GM23248 (cell line): ENCODE measurements at regions not wholly inside any gene's neighbourhood (a gene's known extent, or its start where the extent isn't known, plus 50 kb on each side); places are given as distances from the start of the nearest gene placed in this dataset.

Experiments
- DNase-seq: peaks from one replicate; pipeline ENCODE4 v3.0.0-alpha.2; 2015
- H2AFZ ChIP-seq: fragments of 200-600 bp; sonication (generic); 2 replicates; pipeline ENCODE4 v1.6.1; 2016; ENCODE audit warnings: antibody characterized with exemption
- H3F3A ChIP-seq: fragments of 200-600 bp; sonication (generic); 2 replicates; pipeline ENCODE4 v1.6.1; 2016; ENCODE audit warnings: mild to moderate bottlenecking, antibody characterized with exemption, mixed run types; ENCODE audit not compliant: insufficient read depth
- H3K27ac ChIP-seq: fragments of 200-600 bp; sonication (generic); 2 replicates; pipeline ENCODE4 v1.5.1; 2016; ENCODE audit warnings: mild to moderate bottlenecking
- H3K27me3 ChIP-seq: fragments of 200-600 bp; sonication (generic); replicated peaks from 2 replicates; pipeline ENCODE4 v1.6.1; 2016; ENCODE audit warnings: mild to moderate bottlenecking; ENCODE audit not compliant: insufficient read depth
- H3K36me3 ChIP-seq: fragments of 200-600 bp; sonication (generic); 2 replicates; pipeline ENCODE4 v1.6.1; 2016; ENCODE audit warnings: low read depth, mild to moderate bottlenecking
- H3K4me1 ChIP-seq: fragments of 200-600 bp; sonication (generic); 2 replicates; pipeline ENCODE4 v1.6.1; 2016; ENCODE audit warnings: mild to moderate bottlenecking; ENCODE audit not compliant: insufficient read depth
- H3K4me2 ChIP-seq: fragments of 200-600 bp; sonication (generic); one replicate; pipeline ENCODE4 v1.6.1; 2016; ENCODE audit warnings: mild to moderate bottlenecking; ENCODE audit not compliant: unreplicated experiment
- H3K4me3 ChIP-seq: fragments of 200-600 bp; sonication (generic); 2 replicates; pipeline ENCODE4 v1.5.1; 2016; ENCODE audit warnings: mild to moderate bottlenecking
- H3K79me2 ChIP-seq: fragments of 200-600 bp; sonication (generic); 2 replicates; pipeline ENCODE4 v1.6.1; 2016; ENCODE audit warnings: mild to moderate bottlenecking; ENCODE audit not compliant: insufficient read depth
- H3K9ac ChIP-seq: fragments of 200-600 bp; sonication (generic); 2 replicates; pipeline ENCODE4 v1.6.1; 2016; ENCODE audit warnings: mild to moderate bottlenecking
- H3K9me2 ChIP-seq: fragments of 200-600 bp; sonication (generic); 2 replicates; pipeline ENCODE4 v1.6.1; 2016; ENCODE audit warnings: mixed run types, mild to moderate bottlenecking, moderate library complexity; ENCODE audit not compliant: insufficient read depth
- H3K9me3 ChIP-seq: fragments of 200-600 bp; sonication (generic); one replicate; pipeline ENCODE4 v1.6.1; 2017; ENCODE audit warnings: low read depth
- H4K20me1 ChIP-seq: fragments of 200-600 bp; sonication (generic); 2 replicates; pipeline ENCODE4 v1.6.0; 2016; ENCODE audit not compliant: insufficient read depth
- EZH2 ChIP-seq: fragments of 200-600 bp; sonication (generic); IDR thresholded peaks from 2 replicates; pipeline ENCODE4 v1.6.1; 2018; ENCODE audit warnings: antibody characterized with exemption, mild to moderate bottlenecking; ENCODE audit not compliant: insufficient read depth, poor library complexity, severe bottlenecking
- EZH2phosphoT487 ChIP-seq: fragments of 200-600 bp; sonication (generic); IDR thresholded peaks from 2 replicates; pipeline ENCODE4 v1.6.1; 2018; ENCODE audit warnings: antibody characterized with exemption, moderate library complexity, mild to moderate bottlenecking, low read depth; ENCODE audit not compliant: insufficient read depth
- whole genome bisulfite sequencing, 2 experiments: methylation state at CpG; one replicate each; pipeline ENCODE4 v1.1.6; 2015 to 2017; ENCODE audit warnings: low lambda C conversion rate in 2 of 2, low coverage in 1 of 2; ENCODE audit errors: missing lambda C conversion rate in 2 of 2; 5-methylcytosine and 5-hydroxymethylcytosine counted together
- in situ Hi-C: fragments of 300-500 bp; cut with MboI; formaldehyde crosslinking; loops from 2 replicates; pipeline ENCODE4 v1.15.0; 2020

GRCh38 chr17:72542317-72542716, 421.5 kb downstream of the SOX9 start:
- H2AFZ ChIP-seq, result no peak overlapping the region
- H3K27me3 ChIP-seq, result no peaks in the 10 kb centered on the region
- H3K27ac ChIP-seq, result no peak overlapping the region
- H3F3A ChIP-seq, result peaks cover 4% of the 10 kb centered on the region; the same call in 1 of the 2 replicates
- in situ Hi-C loops, result loop anchor here (10.0 to 25.0 kb wide), 7 partner anchors 580 to 1905 kb away; no protein-coding TSS in a partner anchor
- WGBS, 2 experiments, result 88 to 90% methylated on average over 5 of the region's 5 CpGs
- H3K36me3 ChIP-seq, result no peaks in the 10 kb centered on the region
- DNase-seq, result no peak
- no peaks in the 10 kb centered on the region for H3K9me2 ChIP-seq
- no peak overlapping the region for H3K4me2 ChIP-seq
- H3K4me3 ChIP-seq, result no peak overlapping the region
- H3K9me3 ChIP-seq, result no peaks in the 10 kb centered on the region
- peaks cover 4% of the 10 kb centered on the region; the same call in 1 of the 2 replicates for H3K4me1 ChIP-seq
- no peak overlapping the region for H3K9ac ChIP-seq
- no peaks in the 10 kb centered on the region for H4K20me1 ChIP-seq
- no peak for TF ChIP-seq EZH2phosphoT487
- TF ChIP-seq EZH2, result no peak
- peaks cover 36% of the 10 kb centered on the region for H3K79me2 ChIP-seq

GRCh38 chr17:72545766-72546165, 424.9 kb downstream of the SOX9 start:
- no peak for TF ChIP-seq EZH2
- no peak for TF ChIP-seq EZH2phosphoT487
- Histone ChIP-seq H3K27ac (no peak overlapping the region), H3F3A (peaks cover 4% of the 10 kb centered on the region; the same call in 1 of the 2 replicates), H3K36me3 (no peaks in the 10 kb centered on the region), H3K9ac (no peak overlapping the region), H3K4me3 (no peak overlapping the region), H3K79me2 (peaks cover 42% of the 10 kb centered on the region), H2AFZ (no peak overlapping the region; the same call in 1 of the 2 replicates), H3K9me3 (no peaks in the 10 kb centered on the region), H4K20me1 (no peaks in the 10 kb centered on the region), H3K9me2 (no peaks in the 10 kb centered on the region), H3K4me1 (no peaks in the 10 kb centered on the region; the same call in 1 of the 2 replicates), H3K4me2 (no peak overlapping the region), H3K27me3 (no peaks in the 10 kb centered on the region)
- WGBS, 2 experiments, result 3 to 5% methylated on average over 5 of the region's 5 CpGs
- in situ Hi-C loops, result loop anchor here (10.0 to 25.0 kb wide), 7 partner anchors 583 to 1908 kb away; no protein-coding TSS in a partner anchor
- peak; percentile 79 for DNase-seq

DNA sequence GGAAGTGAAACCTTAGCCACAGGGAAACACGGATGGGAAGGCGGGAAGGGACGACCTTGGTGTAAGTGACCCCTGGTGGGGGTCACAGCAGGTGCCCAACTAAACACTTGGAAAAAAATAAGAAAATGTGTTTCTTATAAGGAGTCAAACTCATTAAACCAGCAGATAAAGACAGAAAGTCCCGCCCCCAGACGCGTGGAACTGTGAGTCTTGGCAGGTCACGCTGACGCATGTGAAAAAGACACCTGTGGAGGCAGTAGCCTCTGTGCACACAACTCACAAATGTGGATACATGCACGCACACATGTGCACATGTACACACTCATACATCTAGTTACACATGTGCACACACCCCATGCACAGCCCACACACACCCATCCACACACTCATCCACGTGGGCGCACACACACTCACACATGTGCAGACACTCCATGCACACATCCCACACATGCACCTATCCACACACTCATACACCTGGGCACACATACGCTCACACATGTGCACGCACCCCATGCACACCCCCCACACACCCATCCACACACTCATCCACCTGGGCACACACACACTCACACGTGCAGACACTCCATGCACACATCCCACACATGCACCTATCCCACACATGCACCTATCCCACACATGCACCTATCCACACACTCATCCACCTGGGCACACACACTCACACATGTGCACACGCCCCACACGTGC, 432.4 kb downstream of the SOX9 start:
- WGBS, 2 experiments, result 86 to 87% methylated on average over 16 of the region's 16 CpGs
- in situ Hi-C loops, result loop anchor here (25.0 kb wide), 1 partner anchor 434 kb away; no protein-coding TSS in a partner anchor
- H3F3A ChIP-seq, result no peaks in the 10 kb centered on the region

DNA sequence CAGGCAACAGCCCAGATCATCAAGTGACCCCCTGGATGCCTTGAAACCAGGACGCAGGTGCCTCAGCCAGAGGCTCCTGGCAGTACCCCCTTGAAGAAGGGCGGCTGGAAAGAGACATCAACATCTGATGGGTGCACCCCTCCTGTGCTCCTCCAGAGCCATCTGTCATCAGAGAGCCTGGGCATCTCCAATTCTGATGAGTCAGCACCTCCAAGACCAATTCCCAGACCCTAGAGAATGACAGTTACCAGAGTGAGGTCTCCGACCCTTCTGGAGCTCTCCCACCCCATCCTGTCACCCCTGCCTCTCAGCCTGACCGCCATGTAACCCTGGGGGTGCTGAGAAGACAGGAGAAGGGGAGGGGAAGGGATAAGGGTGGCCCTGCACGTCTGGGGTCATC, 433.7 kb downstream of the SOX9 start:
- TF ChIP-seq EZH2 (no peak), EZH2phosphoT487 (no peak)
- no peaks in the 10 kb centered on the region for H3F3A ChIP-seq
- no peaks in the 10 kb centered on the region for H3K9me3 ChIP-seq
- no peaks in the 10 kb centered on the region for H3K27me3 ChIP-seq
- H3K79me2 ChIP-seq, result peaks cover 58% of the 10 kb centered on the region
- no peak overlapping the region for H2AFZ ChIP-seq
- no peak overlapping the region for H3K27ac ChIP-seq
- H3K9ac ChIP-seq, result no peak overlapping the region
- H4K20me1 ChIP-seq, result no peaks in the 10 kb centered on the region
- no peaks in the 10 kb centered on the region for H3K9me2 ChIP-seq
- H3K4me2 ChIP-seq, result no peak overlapping the region
- no peak for DNase-seq
- no peaks in the 10 kb centered on the region for H3K36me3 ChIP-seq
- WGBS, 2 experiments, result 66 to 69% methylated on average over 5 of the region's 5 CpGs
- no peak overlapping the region for H3K4me3 ChIP-seq
- in situ Hi-C loops, result loop anchor here (25.0 kb wide), 1 partner anchor 433 kb away; no protein-coding TSS in a partner anchor
- H3K4me1 ChIP-seq, result no peaks in the 10 kb centered on the region

More for the DNA sequence above, 432.4 kb downstream of the SOX9 start:
- Histone ChIP-seq H3K27me3 (no peaks in the 10 kb centered on the region), H3K9ac (no peak overlapping the region), H3K36me3 (no peaks in the 10 kb centered on the region), H2AFZ (no peak overlapping the region), H3K4me3 (no peak overlapping the region), H3K9me3 (no peaks in the 10 kb centered on the region), H4K20me1 (no peaks in the 10 kb centered on the region), H3K4me1 (no peaks in the 10 kb centered on the region), H3K27ac (no peak overlapping the region), H3K79me2 (peaks cover 62% of the 10 kb centered on the region), H3K9me2 (no peaks in the 10 kb centered on the region), H3K4me2 (no peak overlapping the region)
- DNase-seq, result no peak
- TF ChIP-seq EZH2phosphoT487, result no peak
- no peak for TF ChIP-seq EZH2
